HG03103 (cell line): ENCODE measurements at regions not wholly inside any gene's neighbourhood (a gene's known extent, or its start where the extent isn't known, plus 50 kb on each side); places are given as distances from the start of the nearest gene placed in this dataset.
"Not testable (repeated sequence)": the region's sequence is repeated elsewhere in the genome, so short reads cannot be mapped to it uniquely, and the experiment has no call there.

Experiments used
- ATAC-seq: cut with Tn5 transposase; IDR thresholded peaks from one replicate; pipeline ENCODE4 v1.9.1; 2021; ENCODE audit warnings: low read depth; ENCODE audit not compliant: unreplicated experiment

DNA sequence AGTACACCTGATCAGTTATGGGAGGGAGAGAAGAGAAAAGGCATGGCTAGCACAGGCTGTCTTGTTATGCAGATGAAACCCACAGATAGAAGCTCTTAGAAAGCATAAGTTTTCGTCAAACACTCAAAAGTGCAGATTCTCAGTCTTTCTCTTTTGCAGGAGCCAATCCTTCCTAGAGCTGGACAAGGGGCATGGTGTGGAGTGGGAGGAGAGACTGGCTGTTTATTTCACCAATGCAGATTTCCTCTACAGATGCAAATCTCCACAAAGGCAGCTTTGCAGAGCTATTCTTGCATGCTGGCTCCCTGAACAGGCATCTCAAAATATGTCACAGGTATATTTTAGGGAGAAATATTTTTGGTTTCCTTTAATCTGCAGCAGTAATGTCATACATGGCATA, 1400.7 kb downstream of the CDH8 start:
- ATAC-seq, result no peak

DNA sequence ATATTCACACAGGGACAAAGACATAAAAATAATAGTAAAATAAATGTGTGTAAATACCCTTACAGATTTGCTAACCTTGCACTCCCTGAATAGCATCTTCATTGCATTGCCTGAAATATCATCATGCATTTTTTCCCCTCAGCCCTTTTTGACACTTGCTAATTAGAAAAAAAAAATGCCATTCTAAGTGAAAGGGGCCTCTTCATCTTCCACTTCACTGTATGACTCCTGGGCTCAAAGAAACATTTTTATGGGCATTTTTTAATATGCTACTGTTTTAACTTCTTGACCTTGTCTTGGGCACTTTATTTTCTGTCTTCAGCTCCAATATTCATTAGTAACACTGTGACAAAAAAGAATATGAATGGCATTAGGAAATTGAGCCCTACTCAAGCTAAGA, 1424.4 kb downstream of the CDH8 start:
- ATAC-seq, result no peak

DNA sequence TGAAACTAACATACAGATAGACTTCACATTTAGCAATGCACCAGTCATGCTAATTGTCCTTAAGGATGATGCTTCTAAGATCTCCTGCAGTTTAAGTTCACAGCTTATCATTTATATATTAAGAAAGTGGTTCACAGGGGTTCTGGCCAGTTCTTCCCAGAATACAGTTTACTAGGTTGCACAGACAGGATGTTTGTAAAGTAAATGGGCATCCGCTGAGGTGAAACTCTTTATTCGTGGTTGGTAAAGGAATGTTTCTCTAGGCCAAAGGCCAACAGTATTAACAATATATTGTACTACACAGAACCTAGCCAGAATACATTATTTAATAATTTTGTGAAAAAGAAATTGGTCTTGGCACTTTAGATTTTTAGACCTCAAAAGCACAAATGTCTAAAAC, 1427.3 kb downstream of the CDH8 start:
- ATAC-seq, result no peak

GRCh38 chr16:60605652-60606051, 1430.6 kb downstream of the CDH8 start:
- ATAC-seq, result not testable (repeated sequence)

- no peak for ATAC-seq
Observed at GRCh38 chr16:60605176-60605575, 1431.1 kb downstream of the CDH8 start.

DNA sequence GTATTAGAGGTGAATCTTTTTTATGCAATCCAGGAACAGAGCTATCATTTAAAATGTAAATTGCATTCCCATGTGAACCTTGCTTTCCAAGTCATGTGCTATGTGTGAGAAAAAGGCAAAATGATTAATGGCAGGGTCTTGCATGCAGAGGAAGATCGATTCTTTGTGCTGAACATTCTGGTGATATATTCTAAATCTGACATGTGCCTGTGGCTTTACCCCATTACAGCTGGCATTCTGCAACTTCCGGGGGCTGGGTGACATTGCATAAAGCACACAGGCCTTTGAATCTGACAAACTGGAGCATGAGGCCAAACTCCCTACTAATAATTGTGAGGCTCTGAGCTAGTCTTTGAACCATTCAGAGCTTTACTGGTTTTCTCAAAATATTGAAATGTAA, 1449.7 kb downstream of the CDH8 start:
- ATAC-seq, result no peak

DNA sequence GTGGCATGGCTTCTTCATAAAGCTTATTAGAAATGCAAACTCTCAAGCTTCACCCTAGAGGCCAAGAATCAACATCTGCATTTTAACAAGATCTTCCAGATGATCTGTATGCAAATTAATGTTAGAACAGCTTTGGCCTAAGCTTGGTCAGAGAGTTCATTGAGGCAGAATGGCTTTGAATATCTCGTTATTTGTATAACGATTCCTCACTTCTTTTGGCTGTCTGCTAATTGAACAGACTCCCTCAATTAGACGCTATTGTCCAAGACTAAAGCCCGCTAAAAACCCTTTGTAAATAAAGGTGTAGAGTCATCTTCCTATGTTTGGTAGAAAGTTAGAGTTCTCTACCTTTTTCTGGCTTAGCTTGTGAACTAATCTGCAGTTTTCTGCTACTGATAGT, 1453.7 kb downstream of the CDH8 start:
- no peak for ATAC-seq

DNA sequence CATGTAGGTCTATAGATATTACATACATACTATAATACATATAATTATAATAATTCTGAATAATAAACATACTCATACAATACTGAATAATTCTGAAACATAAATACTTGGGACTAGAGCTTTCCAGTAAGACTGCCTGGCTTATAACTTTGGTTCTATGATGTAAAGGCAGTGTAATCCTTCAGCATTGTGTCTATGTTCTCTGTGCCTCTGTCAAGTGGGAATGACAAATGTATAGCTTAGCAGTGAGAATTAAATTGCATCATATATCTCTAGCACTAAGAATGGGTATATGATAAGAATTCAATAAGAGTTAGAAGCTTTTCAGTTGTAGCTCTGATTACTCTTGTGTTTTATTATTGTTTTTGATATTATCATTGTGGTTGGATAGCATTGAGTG, 1469.3 kb downstream of the CDH8 start:
- no peak for ATAC-seq

DNA sequence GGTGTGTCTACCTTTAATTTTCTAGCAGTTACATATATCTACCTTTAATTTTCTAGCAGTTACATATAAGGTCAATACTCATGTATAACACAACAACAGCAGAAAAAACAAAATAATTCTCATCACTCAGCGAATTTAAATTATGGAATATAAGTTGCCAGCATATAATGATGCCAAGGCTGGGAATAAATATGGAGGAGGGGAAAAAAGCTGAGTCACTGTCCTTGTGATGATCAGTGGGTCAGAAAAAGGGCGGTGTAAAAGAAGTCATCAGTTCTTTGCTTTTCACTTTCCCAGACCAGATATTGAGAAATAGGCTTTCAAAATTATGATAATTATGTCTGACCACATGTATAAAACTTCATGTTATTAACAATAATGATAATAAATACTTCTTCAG, 1471.7 kb downstream of the CDH8 start:
- no peak for ATAC-seq

GRCh38 chr16:60563166-60563565, 1473.1 kb downstream of the CDH8 start:
- no peak for ATAC-seq

- no peak for ATAC-seq
Observed at GRCh38 chr16:60558936-60559335, 1477.3 kb downstream of the CDH8 start.

- no peak for ATAC-seq
Observed at GRCh38 chr16:60553090-60553757, 1483.0 kb downstream of the CDH8 start.

- no peak for ATAC-seq
Observed at GRCh38 chr16:60541535-60541934, 1494.7 kb downstream of the CDH8 start.

- ATAC-seq, result no peak
Observed at GRCh38 chr16:60510941-60511340, 1525.3 kb downstream of the CDH8 start.

- no peak for ATAC-seq
Observed at GRCh38 chr16:60510208-60510607, 1526.0 kb downstream of the CDH8 start.

GRCh38 chr16:60491273-60491672, 1545.0 kb downstream of the CDH8 start:
- ATAC-seq, result no peak

GRCh38 chr16:60485872-60486489, 1550.3 kb downstream of the CDH8 start:
- ATAC-seq, result no peak

DNA sequence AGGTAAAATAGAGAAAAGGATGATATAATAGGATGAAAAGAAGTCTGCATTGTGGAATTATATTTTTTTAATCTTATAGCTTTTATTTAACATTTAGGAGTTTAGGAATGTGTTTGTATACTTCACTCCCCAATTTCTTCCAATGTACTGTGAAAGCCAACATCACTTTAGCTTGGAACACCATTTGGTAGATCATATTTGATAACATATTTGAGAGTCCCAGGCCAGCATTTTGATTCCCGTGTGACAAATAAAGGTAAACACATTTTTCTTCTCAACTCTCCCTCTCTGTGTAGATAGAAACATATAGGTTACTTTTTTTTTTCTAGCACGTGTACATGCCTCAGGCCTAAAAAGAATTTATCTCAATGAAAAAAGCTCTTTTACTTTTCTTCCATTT, 1551.3 kb downstream of the CDH8 start:
- no peak for ATAC-seq

DNA sequence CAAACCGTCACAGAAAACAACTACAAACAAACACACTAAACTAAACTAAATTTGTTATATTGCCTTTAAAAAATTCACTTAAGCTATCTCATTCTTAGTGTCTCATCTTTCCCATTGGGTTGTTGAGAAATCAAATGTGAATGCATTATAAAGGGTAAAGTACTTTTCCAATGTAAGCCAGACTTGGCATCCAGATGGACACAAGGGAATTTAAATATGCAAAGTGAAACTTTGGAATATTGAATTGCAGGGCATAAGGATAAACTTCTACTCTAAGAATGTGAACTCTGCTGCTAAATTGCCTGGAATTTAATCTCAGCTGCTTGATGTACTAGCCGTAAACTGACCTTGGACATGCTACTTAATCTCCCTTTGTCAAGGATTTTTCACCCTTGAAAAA, 1554.6 kb downstream of the CDH8 start:
- no peak for ATAC-seq

GRCh38 chr16:60478810-60479209, 1557.4 kb downstream of the CDH8 start:
- ATAC-seq, result no peak

DNA sequence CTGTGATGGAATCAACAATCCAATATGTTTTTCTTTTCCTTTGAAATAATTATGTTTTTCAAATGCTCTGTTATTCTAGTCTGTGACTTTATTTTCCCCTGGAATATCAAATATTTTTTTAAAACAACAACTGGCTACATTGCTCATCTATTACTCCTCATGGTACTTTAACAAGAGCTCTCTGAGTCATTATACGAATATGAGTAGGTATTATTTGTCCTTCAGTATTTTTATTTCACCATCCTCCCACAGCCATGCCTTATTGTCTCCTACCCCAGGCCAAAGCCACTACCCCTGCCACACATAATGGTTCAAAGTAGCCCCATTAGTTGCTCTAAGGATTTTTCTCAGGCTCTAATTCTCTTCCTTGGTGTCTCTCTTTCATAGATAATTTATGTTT, 1572.3 kb downstream of the CDH8 start:
- no peak for ATAC-seq

DNA sequence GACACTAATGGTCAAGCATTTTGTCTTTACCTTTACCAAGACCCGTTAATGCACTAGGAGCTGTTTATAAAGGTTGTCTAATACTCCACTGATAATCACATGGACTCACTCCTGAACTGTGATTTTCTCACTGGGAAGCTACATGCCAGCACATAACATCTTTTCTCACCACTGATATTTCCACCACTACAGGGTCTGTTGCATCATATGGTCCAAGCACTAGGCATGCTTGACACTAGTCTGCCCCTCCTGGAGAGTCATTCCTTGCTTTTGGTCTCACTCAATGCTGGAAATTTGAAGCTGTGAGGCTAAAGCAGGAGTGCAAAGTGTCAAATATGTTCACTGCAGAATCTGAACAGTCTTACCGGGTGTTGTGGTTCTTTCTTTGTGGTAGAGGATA, 1576.8 kb downstream of the CDH8 start:
- no peak for ATAC-seq

DNA sequence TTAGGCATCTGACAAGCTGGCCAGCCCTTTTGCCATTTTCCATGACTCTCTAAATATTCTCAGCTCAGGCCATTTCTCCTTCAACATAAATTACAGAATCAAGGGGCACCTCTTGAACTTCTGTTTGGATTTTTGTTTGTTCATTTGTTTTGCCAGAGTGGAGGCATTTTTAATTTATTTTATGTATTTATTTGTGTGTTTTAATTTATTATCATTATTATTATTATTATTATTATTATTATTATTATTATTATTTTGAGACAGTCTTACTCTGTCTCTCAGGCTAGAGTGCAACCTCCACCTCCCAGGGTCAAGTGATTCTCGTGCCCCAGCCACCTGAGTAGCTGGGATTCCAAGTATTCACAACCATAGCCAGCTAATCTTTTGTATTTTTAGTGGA, 1578.0 kb downstream of the CDH8 start:
- ATAC-seq, result no peak
